GM12892 (cell line): ENCODE measurements at regions not wholly inside any gene's neighbourhood (a gene's known extent, or its start where the extent isn't known, plus 50 kb on each side); places are given as distances from the start of the nearest gene placed in this dataset.

Experiments
- POLR2AphosphoS5 ChIP-seq: IDR thresholded peaks from 2 replicates; pipeline ENCODE4 v1.6.1; 2011; ENCODE audit warnings: low read depth, low read length, control low read depth
- TAF1 ChIP-seq: IDR thresholded peaks from 2 replicates; pipeline ENCODE4 v1.6.1; 2011; ENCODE audit warnings: low read depth, mild to moderate bottlenecking, control low read depth, low read length, borderline replicate concordance

- TF ChIP-seq POLR2AphosphoS5 = no peak
- no peak for TF ChIP-seq TAF1
These were observed 142.5 kb upstream of the TCF21 start for GRCh38 chr6:133746417-133746770.
